ENCODE measurements at regions not wholly inside any gene's neighbourhood (a gene's known extent, or its start where the extent isn't known, plus 50 kb on each side); places are given as distances from the start of the nearest gene placed in this dataset.
"Not testable (repeated sequence)": the region's sequence is repeated elsewhere in the genome, so short reads cannot be mapped to it uniquely, and the experiment has no call there.

DNA sequence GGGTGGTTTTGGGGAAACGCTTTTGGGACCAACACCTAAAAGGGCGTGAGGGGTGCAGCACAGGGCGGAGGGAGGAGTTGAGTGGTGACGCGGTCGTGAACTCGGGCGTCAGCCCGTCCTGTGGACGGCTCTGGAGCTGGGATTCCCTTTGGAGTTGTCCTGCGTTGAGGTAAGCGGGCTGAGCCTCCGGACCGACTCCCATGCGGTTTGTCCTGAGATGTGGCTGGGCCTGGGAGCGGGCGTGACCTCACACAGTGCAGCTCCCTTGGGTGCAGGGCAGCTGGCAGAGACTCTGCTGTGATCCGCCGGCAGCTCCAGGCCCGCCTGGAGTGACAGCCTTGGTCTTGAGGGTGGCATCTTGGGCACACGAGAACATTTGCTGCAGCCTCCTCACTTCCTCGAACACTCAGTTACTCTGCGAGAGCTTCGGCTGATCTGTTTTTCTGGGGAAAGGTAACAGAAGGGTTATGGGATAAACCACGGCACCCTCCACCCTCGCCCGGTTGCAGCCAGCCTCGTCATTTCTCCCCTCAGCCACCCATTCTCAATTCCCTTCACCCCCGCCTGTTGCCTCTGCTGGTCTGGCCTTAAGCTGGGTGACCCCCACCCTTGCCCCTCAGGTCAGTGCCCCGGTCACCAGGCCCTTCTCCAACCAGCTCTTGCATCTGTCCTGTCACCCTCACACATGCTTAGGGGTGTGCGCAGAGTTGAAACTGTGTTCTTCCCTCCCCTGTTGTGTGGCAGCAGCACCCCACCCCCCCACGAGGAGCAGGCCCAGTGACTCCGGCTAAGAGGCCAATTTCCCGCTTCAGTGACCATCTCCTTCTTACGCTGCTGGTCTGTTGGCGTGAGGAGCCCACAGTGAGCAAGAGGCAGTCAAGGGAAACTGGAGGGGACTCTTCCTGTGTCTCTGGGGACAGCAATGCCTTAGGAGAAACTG is 94.2 kb upstream of the COL5A1 start:
- DNase-seq, result no peak

DNA sequence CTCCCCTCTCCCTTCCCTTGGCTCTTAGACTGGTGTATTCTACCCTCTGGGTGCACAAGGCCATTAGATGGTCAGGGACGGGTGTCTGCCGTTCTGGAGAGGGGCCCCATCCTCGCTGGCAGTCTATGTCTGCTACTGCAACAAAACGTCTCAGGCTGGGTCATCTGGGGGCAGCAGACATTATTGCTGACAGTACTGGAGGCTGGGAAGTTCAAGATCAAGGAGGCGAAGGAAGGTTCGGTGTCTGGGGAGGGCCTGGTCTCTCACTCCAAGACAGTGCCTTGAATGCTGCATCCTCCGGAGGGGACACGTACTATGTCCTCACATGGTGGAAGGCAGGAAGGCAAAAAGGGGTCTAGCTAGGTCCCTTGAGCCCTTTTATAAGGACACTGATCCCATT is 93.4 kb upstream of the COL5A1 start:
- no peak for DNase-seq

DNA sequence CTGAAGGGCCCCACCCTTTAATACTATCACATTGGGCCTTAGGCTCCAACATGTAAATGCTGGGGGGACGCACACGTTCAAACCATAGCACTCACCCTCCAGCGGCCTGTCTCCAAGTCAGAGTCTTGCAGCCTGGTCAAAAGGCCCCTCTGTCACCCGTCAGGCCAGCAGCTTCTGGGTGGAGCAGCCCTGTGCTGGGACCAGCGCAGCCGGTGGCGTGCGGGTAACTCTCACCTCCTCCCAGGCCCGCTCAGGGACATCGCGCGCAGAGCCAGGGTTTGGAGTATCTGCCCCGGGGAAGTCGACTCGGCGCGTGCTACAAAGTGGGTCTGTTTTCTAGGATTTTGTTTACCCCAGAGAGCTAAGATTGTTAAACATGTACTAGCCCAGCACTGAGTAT is 93.0 kb upstream of the COL5A1 start:
- DNase-seq, result no peak

DNA sequence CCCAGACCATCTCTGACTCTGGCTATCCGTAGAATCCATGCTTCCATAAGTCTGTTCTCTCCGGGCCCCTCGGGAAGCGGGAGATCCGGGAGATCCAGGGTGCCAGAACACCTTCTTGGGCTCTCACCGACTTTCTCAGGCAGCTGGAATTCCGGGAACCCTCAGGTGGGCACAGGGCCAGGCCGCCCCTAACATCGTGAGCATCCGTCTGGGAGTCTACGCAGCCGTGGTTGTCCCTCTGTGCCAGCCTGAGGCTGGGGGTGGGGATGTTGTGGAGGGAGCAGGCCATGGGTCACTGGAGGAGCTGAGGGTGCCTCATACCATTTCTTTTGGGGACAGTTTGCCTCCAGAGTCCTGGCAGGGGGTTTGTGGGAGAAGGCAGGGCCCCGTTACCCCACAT is 92.3 kb upstream of the COL5A1 start:
- no peak for DNase-seq

DNA sequence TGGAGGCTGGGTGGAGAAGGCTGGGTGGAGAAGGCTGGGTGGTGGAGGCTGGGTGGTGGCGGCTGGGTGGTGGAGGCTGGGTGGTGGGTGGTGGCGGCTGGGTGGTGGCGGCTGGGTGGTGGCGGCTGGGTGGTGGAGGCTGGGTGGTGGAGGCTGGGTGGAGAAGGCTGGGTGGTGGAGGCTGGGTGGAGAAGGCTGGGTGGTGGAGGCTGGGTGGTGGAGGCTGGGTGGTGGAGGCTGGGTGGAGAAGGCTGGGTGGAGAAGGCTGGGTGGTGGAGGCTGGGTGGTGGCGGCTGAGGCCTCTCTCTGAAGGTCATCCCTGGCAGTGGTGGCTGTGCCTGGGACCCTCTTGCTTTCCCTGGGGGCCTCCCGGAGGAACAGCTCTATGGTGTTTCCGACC is 91.5 kb upstream of the COL5A1 start:
- not testable (repeated sequence) for DNase-seq

DNA sequence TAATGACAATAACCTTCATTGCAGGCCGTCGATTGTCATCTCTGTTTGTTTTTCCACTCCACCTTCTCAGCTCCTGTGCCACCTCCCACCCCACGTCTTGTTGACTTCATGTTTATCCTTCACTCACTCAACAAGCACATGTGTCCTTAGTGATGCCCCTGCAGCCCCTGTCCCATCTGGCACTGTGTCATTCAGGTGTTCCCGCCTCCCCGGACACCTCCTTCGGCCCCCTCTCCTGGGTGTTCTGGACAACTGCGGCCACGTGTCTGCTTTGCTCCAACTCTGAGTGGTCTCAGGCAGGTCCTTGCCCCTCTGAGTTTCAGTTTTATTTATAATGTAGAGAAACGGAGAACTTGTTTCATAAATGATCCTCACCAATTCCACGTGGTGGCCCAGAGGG is 91.0 kb upstream of the COL5A1 start:
- no peak for DNase-seq

DNA sequence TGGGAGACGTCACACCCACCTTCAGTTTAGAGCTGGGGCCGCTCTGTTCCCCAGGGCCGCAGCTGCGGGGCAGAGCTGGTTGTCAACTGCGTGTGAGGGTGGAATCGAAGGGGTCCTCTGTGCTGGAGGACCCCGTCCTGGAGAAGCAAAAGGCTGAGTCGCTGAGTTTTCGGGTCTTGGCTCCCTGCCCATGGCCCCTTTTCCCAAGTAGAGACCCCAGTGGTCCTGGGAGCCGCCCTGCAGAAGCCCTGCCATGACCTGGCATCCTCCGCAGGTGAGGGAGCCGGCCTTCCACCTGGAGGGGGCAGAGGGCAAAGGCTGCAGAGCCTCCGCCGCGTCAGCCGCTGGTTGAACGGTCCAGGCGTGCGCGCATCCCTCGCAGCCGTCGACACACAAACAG is 90.4 kb upstream of the COL5A1 start:
- no peak for DNase-seq

DNA sequence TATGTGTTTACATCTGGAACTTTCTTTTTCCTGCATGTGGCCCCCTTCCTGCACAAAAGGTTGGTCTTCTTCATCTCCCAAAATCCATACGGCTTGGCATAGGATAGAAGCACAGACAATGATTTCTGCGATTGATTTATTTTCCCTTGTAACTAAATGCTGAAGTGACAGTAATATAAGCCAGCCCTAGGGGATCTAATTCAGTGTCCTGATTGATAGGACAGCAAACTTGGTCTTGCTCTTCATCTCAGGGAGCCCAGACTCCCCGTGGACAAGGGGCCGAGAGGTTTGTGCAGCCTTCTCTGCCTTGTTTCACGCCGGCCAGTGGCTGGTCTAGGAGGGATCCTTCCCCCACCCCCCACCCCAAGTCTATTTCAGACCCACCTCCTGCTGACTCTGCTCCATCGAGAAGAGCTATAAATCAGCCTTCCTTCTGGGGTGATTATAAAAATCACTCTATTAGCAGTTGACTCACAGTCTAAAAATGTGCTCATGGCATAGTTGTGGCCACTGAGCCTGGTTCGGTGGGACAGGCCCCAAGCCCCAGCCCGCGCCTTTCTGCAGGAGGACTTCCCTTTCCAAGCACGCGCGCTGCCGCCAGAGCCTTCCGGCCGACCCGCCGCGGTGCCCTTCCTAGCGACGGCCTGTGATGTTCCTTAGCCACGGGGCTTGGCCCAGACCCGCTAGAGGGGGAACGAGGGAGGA is 89.8 kb upstream of the COL5A1 start:
- DNase-seq, result no peak

DNA sequence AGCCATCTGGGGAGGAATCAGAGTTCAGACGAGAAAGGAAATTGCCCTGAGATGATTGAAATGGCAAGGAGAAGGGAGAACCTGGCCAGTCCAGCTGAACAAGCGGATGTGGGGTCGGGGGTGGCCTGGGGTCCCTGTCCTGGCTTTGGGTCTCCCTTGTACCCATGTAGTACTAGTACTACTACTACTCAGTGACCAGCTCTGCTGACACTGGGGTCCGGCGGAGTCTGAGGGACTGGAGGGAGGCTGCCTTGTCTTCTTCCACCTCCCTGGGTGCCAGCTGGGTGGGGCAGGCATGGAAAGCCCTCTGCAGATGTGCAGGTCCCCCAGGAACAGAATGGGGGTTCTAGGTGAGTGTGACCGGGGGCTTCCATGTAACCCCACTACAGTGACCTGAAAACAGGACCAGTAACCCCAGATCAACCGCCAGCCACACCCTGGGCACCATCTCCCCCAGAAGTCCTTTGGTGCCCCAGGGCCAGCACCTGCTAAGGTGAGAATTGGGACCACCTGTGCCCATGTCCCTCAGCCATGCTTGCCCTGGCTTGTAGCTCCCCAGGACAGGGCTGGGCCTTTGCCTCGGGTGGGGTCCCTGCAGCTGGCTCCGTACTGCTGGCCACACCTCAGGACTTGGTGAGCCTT is 89.1 kb upstream of the COL5A1 start:
- no peak for DNase-seq

DNA sequence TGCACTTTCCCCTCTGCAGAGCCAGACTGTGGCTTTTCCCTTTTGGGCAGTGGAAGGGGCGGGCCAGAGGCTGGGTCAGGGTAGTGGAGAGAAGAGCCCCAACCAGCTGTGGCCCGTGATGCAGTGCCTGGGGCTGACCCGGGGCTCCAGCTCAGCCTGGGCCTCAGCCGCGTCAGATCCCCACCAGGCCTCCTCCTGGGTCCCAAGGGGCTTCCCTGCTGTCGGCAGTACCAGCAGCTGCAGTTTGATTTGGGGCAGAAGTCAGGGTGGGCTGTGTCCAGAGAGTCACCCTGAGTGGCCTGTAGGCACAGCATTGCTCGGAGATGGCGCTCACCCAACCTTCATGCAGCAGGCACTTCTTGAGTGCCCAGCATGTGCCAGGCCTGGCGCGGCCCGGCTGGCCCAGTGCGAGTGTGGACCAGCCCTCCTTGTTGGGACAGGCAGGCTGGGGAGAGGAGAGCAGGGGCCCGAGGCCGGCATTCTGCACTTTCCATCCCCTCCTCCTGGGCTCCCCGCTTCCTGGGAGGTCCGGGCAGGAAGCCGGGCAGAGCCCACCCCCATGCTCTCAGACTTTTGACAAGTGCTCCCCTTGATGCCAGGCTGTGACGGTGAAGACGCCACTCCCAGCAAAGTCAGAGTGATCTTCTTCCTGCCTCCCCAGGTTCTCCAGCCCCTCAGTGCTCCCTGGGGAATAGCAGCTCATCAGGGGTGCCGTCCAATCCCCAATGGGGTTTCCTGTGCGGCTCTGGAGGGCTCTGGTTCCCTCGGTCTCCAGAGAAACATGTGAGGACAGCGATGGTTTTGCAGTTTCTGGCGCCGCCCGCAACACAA is 88.3 kb upstream of the COL5A1 start:
- DNase-seq, result no peak

DNA sequence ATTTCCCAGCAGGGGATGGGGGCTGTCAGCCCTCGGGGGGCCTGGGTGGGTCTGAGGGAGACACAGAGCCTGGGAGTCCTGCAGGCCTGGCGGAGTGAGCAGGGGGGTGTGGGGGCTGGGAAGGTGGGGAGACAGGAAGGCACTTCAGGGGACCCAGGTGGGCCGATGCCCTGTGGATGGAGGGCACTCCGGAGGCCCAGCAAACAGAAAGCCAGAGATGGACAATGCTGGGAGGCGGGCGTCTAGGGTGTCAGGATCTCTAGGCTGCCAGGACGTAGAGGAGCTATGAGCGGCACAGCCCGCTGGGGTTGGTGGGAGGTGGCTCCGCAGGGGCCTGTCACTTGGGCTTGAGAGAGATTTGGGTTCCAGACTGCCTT is 87.6 kb upstream of the COL5A1 start:
- no peak for DNase-seq

DNA sequence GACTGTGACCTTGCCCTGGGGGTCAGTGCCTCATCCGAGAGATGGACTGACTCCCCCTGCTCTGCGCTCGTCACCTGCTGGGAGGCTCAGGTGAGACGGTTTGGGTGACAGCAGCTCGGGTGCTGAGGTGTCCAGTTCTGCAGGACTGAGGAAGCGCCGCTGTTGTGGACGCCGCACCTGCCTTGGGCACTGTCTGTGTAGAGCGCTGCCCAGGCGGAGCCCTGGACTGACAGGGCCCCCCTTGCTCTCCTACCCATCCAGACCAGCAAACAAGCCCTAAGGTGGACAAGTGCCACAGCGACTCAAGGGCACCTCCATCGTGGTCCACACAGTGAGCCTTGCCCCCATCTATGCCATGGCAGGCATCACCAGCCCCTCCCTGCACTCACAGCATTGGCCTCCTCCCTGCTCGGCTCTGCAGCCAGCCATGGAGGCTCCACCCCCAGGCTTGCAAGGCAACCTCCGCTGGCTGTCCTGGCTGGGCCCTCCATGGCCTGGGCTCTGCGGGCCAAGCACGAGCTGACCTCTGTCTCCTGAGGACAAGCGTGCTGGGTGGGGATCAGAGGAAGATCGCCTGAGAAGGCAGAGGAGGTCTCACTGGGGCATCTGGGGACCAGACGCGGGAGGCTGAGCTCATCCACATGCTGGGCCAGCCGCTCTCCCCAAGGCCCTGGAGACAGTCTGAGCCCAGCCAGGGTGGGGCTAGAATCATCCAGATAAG is 87.1 kb upstream of the COL5A1 start:
- no peak for DNase-seq

DNA sequence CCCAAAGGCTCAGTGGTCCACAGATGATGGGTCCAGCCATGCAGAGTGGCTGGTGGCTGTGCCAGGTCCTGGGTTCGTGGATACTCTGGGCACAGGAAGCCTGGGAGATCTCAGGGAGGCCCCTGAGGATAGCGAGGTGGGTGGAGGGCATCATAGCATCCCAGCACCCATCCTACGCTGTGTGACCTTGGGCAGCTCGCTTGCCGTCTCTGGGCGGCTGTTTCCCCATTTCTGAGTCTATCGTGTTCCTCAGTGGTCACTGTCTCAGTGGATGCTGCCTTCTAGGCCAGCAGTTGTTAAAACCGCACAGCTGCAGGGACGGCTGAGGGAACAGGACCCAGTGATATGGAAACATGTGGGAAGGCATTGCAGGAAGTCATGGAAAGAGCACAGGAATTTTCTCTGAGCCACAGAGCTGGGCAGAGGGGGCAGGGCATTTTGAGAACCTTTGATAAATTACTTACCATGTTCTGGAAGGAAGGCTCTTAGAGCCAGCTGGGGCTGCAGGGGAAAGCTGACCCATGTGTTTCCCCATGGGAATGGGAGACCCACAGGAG is 86.4 kb upstream of the COL5A1 start:
- DNase-seq, result no peak

DNA sequence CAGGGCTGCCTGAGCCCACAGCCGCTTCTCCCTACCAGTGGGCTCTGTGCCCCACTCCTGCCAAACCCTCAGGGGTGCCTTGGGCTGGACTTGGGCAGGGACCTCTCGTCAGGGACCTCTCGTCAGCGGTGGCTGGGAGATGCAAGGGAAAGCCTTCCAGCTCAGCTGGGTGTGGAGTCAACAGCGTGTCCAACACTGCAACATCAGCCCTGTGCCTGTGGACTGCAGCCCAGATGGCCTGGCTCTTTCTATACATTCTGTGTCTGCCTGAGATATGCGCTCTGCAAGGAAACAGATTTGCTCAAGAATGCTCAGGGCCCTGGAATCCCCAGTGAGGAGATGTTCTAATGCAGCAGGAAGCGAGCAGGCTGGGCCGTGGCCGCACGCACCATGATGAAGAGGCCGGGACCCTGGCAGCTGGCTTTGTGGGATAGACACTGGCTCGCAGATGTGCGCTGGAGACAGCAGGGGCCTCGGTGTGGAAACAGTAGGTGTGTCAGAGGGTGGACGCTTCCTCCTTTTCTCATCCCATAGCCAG is 85.0 kb upstream of the COL5A1 start:
- DNase-seq, result no peak

DNA sequence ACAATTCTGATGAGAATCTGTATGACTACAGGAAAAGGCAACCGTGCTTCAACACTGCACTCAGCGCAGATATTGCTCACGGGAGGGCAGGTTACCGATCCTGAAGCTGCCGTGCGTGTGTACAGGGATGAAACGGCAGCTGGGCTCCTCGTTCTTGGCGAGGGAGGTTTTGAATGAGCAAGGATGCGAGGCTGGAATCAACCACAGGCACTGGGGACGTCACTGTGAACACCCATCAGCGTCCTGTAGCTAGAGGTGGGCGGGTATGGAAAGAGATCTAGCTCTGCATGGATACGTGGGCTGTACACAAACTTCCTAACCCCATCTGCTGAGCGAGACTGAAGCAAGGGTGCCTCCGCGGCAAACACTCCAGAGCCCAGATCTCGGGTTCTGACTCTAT is 84.3 kb upstream of the COL5A1 start:
- no peak for DNase-seq

DNA sequence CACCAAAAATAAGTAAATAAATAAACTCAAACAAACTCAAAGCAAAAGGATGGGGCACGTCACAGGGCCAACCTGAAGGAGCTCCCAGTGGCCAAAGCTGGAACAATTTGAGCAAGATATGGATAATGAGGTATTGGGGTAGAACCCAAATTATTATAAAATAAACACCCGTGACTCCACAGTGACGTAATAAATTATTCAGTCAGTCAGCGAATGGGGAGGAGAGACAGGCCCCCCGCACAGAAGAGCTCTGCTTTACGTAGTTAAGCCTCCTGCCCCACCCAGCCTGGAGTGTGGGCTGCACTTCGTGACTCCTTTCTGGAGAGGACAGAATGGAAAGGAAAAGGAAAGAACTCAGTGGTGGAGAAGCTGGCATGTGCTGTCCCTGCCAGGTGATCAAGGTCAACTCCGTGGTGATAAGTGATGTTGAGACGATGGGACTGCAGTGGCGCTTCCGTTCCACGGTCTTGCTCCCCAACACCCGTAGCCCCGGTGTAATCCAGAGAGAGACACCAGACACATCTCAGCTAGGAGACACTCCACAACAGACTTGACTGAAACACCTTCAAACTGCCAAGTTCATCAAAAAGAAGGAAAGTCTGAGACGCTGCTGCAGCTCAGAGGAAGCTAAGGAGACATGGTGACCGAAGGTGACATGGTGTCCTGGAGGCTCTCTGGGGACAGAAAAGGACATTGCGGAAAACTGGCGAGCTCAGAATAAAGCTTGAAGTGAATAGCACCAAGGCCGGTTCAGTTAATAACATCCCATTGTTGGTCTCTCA is 83.3 kb upstream of the COL5A1 start:
- DNase-seq, result no peak

DNA sequence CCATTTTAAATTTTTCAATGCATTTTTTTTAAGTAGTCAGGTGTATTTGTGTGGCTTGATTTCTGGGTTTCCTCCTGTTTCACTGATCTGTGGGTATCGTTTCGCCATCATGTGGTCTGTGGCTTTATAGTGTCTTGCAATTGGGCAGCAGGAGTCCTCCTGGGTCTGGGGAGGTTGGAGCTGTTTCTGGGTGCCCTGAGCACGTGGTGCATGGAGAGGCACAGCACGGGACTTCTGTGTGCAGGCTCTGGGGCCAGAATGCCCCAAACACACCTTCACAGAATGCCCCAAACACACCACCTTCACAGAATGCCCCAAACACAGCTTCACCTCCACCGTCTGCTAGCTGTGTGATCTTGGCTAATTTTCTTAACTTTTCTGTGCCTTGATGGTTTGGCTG is 82.6 kb upstream of the COL5A1 start:
- DNase-seq, result no peak

DNA sequence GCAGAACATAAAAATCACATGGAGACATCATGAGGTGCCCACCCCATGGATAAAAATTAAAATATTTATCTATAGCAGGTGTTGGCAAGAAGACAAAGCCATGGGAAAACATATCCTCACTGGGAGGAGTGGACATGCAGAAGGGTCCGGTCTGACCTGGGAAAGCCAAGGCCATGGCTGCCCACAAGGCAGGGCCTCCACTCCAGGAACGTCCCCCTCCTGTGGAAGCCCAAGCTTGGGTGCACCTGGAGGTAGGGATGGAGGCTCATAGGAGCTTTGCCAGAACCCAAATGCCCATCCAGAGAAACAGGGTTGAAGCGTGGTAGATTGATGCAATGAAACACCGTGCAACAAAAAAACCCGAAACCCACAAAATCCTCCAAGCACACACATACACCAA is 81.4 kb upstream of the COL5A1 start:
- DNase-seq, result no peak

DNA sequence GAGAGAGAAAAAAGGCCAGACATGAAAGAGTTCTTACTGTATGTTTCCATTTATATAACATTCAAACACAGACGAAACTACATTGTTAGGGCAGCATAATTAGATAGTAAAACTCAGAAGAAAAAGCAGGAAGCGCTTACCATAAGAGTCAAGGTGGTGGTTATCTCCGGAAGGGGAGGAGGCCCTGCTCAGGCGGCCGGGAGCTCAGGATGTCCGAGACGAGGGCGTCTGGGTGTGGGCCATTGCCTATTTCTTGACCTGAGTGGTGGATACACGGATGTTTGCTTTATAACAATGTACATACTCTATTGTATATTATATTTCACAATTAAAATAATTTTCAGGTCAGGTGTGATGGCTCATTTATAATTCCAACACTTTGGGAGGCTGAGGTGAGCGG is 80.9 kb upstream of the COL5A1 start:
- no peak for DNase-seq

DNA sequence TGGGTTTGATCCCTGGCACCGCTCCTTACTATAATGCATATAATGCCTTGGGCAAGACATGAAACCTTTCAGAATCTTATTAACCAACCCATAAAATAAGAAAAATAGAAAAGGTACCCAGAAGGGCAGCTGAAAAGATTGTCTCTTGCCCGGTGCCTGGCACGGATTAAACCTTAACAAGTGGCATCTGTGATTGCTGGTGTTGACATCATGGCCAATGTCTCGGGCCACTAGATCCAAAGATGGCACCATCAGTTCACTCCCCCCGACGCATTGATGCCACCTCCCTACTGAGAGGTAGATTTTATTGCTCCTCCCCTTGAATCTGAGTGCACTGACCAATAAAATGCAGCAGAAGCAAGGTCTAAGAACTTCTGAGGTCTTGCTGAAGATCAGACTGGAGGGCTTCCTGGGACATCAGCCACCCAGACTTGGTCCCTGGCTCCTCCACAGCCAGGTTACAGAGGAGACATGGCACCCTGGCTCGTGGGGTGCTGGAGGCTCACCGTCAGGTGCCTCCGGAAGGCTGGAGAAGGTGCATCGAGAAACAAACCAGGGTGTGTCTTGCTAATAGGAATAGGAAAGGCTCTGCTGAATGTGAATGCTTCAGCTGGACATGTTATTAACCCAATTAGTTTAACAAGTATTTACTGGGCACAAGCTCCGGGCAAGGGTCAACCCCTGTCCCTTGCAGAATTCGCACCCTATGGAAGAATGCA is 80.0 kb upstream of the COL5A1 start:
- no peak for DNase-seq

Measured in CD4-positive, alpha-beta T cell treated with Interleukin-4 for 1 hour (primary cell).